ENCODE measurements at regions not wholly inside any gene's neighbourhood (a gene's known extent, or its start where the extent isn't known, plus 50 kb on each side); places are given as distances from the start of the nearest gene placed in this dataset.
A peak's percentile ranks its signal among the peaks of the same experiment; 100 is the strongest.

DNA sequence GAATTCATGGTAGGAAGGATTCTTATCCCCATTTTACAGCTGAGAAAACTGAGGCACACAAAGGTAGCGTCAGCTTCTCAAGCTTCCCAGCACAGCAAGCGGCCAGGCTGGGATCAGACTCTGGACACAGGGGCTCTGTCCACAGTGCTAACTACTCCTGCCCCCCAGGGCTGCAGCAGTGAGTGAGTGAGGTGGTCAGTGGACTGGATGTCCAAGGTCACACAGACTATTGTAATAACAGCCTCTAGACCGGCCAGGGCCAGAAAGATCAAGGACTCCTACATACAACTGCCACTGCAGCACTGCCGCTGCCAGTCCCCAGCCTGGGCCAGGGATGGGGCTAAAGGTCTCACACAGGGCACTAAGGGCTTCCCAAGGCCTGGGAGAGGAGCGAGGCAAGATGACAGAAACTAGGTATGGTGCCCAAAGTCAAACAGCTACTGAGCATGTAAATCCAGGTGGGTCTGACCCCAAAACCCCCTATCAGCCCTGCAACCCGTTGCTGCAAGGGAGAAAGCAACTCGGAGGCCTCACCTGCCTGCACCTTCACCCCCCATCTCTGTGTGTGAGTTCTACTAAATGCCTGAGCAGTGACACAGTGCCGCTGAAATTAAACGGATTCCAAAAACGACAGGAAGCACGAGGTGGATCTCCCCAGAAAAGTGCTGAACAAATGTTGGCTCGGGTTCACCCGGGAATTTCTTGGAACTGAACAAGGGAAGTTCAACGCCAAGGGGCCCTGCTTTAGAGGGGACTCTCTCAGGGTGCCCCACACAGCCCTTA lies 161.8 kb upstream of the GRK3 start (continued):
- TF ChIP-seq, protein P1, sequence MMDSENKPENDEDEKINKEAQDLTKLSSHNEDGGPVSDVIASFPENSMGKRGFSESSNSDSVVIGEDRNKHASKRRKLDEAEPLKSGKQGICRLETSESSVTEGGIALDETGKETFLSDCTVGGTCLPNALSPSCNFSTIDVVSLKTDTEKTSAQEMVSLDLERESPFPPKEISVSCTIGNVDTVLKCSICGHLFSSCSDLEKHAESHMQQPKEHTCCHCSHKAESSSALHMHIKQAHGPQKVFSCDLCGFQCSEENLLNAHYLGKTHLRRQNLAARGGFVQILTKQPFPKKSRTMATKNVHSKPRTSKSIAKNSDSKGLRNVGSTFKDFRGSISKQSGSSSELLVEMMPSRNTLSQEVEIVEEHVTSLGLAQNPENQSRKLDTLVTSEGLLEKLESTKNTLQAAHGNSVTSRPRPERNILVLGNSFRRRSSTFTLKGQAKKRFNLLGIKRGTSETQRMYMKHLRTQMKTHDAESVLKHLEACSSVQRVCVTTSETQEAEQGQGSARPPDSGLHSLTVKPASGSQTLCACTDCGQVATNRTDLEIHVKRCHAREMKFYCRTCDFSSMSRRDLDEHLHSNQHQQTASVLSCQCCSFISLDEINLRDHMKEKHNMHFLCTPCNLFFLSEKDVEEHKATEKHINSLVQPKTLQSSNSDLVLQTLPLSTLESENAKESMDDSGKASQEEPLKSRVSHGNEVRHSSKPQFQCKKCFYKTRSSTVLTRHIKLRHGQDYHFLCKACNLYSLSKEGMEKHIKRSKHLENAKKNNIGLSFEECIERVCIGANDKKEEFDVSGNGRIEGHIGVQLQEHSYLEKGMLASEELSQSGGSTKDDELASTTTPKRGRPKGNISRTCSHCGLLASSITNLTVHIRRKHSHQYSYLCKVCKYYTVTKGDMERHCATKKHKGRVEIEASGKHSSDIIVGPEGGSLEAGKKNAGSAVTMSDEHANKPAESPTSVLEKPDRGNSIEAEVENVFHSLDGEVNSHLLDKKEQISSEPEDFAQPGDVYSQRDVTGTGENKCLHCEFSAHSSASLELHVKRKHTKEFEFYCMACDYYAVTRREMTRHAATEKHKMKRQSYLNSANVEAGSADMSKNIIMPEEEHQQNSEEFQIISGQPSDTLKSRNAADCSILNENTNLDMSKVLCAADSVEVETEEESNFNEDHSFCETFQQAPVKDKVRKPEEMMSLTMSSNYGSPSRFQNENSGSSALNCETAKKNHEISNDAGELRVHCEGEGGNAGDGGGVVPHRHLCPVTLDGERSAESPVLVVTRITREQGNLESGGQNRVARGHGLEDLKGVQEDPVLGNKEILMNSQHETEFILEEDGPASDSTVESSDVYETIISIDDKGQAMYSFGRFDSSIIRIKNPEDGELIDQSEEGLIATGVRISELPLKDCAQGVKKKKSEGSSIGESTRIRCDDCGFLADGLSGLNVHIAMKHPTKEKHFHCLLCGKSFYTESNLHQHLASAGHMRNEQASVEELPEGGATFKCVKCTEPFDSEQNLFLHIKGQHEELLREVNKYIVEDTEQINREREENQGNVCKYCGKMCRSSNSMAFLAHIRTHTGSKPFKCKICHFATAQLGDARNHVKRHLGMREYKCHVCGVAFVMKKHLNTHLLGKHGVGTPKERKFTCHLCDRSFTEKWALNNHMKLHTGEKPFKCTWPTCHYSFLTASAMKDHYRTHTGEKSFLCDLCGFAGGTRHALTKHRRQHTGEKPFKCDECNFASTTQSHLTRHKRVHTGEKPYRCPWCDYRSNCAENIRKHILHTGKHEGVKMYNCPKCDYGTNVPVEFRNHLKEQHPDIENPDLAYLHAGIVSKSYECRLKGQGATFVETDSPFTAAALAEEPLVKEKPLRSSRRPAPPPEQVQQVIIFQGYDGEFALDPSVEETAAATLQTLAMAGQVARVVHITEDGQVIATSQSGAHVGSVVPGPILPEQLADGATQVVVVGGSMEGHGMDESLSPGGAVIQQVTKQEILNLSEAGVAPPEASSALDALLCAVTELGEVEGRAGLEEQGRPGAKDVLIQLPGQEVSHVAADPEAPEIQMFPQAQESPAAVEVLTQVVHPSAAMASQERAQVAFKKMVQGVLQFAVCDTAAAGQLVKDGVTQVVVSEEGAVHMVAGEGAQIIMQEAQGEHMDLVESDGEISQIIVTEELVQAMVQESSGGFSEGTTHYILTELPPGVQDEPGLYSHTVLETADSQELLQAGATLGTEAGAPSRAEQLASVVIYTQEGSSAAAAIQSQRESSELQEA (CRISPR knock-in tag; IDR thresholded peaks at IDR 0.05; ENCODE audit: not compliant biosample characterization) = peak; percentile 37
- TF ChIP-seq ESRRA (CRISPR knock-in tag; IDR thresholded peaks at IDR 0.05; ENCODE audit: low read depth) (peak; percentile 99), HIVEP1 (CRISPR knock-in tag; IDR thresholded peaks at IDR 0.05) (peak; percentile 28; the same call in 1 of the 2 replicates), NFYB (CRISPR knock-in tag; IDR thresholded peaks at IDR 0.05) (no peak), FOXK2 (IDR thresholded peaks at IDR 0.05) (no peak; the same call in 1 of the 2 replicates), ZNF263 (CRISPR knock-in tag; IDR thresholded peaks at IDR 0.05) (peak; percentile 84), SRY (CRISPR knock-in tag; IDR thresholded peaks at IDR 0.05) (no peak), THYN1 (CRISPR knock-in tag; IDR thresholded peaks at IDR 0.05; ENCODE audit: borderline replicate concordance, low read depth) (no peak), SNAPC2 (CRISPR knock-in tag; IDR thresholded peaks at IDR 0.05) (no peak), HMG20B (CRISPR knock-in tag; conservative IDR thresholded peaks at IDR 0.05) (no peak), ONECUT2 (CRISPR knock-in tag; IDR thresholded peaks at IDR 0.05) (peak; percentile 58; the same call in 1 of the 2 replicates), EHMT2 (IDR thresholded peaks at IDR 0.05; ENCODE audit: borderline replicate concordance, low read depth, low read length) (no peak), ZMYM3 (CRISPR knock-in tag; IDR thresholded peaks at IDR 0.05) (peak; percentile 100), RELA (CRISPR knock-in tag; IDR thresholded peaks at IDR 0.05) (no peak), ZNF24 (IDR thresholded peaks at IDR 0.05) (peak; percentile 62; the same call in 1 of the 2 replicates), ZNF562 (CRISPR knock-in tag; IDR thresholded peaks at IDR 0.05; ENCODE audit: borderline replicate concordance) (no peak), SP5 (CRISPR knock-in tag; IDR thresholded peaks at IDR 0.05; ENCODE audit: borderline replicate concordance, low read depth) (peak; percentile 28; the same call in 1 of the 2 replicates), ELF4 (CRISPR knock-in tag; IDR thresholded peaks at IDR 0.05; ENCODE audit: borderline replicate concordance) (no peak), ZNF264 (CRISPR knock-in tag; IDR thresholded peaks at IDR 0.05) (peak; percentile 77; the same call in 1 of the 2 replicates), BRD4 (CRISPR knock-in tag; IDR thresholded peaks at IDR 0.05) (peak; percentile 57; the same call in 1 of the 2 replicates), ZSCAN22 (CRISPR knock-in tag; IDR thresholded peaks at IDR 0.05) (no peak)
- TF ChIP-seq, protein P2, sequence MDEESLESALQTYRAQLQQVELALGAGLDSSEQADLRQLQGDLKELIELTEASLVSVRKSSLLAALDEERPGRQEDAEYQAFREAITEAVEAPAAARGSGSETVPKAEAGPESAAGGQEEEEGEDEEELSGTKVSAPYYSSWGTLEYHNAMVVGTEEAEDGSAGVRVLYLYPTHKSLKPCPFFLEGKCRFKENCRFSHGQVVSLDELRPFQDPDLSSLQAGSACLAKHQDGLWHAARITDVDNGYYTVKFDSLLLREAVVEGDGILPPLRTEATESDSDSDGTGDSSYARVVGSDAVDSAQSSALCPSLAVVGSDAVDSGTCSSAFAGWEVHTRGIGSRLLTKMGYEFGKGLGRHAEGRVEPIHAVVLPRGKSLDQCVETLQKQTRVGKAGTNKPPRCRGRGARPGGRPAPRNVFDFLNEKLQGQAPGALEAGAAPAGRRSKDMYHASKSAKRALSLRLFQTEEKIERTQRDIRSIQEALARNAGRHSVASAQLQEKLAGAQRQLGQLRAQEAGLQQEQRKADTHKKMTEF (CRISPR knock-in tag; IDR thresholded peaks at IDR 0.05) = peak; percentile 69; the same call in 1 of the 2 replicates

All from HepG2 (cell line).